CD4-positive, CD25-positive, alpha-beta regulatory T cell (primary cell): ENCODE measurements at regions not wholly inside any gene's neighbourhood (a gene's known extent, or its start where the extent isn't known, plus 50 kb on each side); places are given as distances from the start of the nearest gene placed in this dataset.
A peak's percentile ranks its signal among the peaks of the same experiment; 100 is the strongest.

Experiments
- ATAC-seq, 2 donors: fragments of 150-1000 bp; cut with Tn5 transposase; one replicate each; pipeline ENCODE4 v1.10.0; 2021; ENCODE audit warnings: low read depth in 2 of 2, moderate number of reproducible peaks in 2 of 2, moderate library complexity in 1 of 2
- DNase-seq, 3 donors: peaks; one replicate each; pipeline versions ENCODE4 v3.0.0 to v3.0.0-alpha.2; 2012 to 2022; ENCODE audit warnings: mixed read lengths in 1 of 3
- H3K27ac ChIP-seq: one replicate; pipeline ENCODE4 v1.7.0; 2013; ENCODE audit warnings: mild to moderate bottlenecking, low read length; ENCODE audit not compliant: insufficient read depth, poor library complexity, severe bottlenecking
- H3K27me3 ChIP-seq: one replicate; pipeline ENCODE4 v1.7.0; 2013; ENCODE audit warnings: low read length; ENCODE audit not compliant: control insufficient read depth, insufficient read depth
- H3K36me3 ChIP-seq: one replicate; pipeline ENCODE4 v1.7.0; 2013; ENCODE audit warnings: mild to moderate bottlenecking, low read length, moderate library complexity; ENCODE audit not compliant: control insufficient read depth, insufficient read depth
- H3K4me1 ChIP-seq: 2 replicates; pipeline ENCODE4 v1.7.0; 2013; ENCODE audit warnings: mild to moderate bottlenecking, low read length; ENCODE audit not compliant: insufficient read depth, control insufficient read depth, poor library complexity, severe bottlenecking
- H3K4me3 ChIP-seq: one replicate; pipeline ENCODE4 v1.7.0; 2013; ENCODE audit warnings: low read depth, mild to moderate bottlenecking, low read length, moderate library complexity
- H3K9me3 ChIP-seq, 2 experiments: 1 replicate in 1 of 2; 2 replicates in 1 of 2; pipeline ENCODE4 v1.7.0; 2013; ENCODE audit warnings: low read length in 2 of 2, mild to moderate bottlenecking in 1 of 2, moderate library complexity in 1 of 2; ENCODE audit not compliant: control insufficient read depth in 2 of 2
- H3K27ac Mint-ChIP-seq, 3 donors: one replicate each; pipeline ENCODE4 v1.8.0; 2020 to 2022; ENCODE audit warnings: mild to moderate bottlenecking in 3 of 3, mixed read lengths in 3 of 3, moderate library complexity in 2 of 3
- H3K27me3 Mint-ChIP-seq: one replicate; pipeline ENCODE4 v1.8.0; 2022; ENCODE audit warnings: mild to moderate bottlenecking, mixed read lengths
- H3K36me3 Mint-ChIP-seq: one replicate; pipeline ENCODE4 v1.8.0; 2020; ENCODE audit warnings: mixed read lengths
- H3K4me1 Mint-ChIP-seq, 4 donors: one replicate each; pipeline ENCODE4 v1.8.0; 2020 to 2022; ENCODE audit warnings: mixed read lengths in 4 of 4, mild to moderate bottlenecking in 1 of 4
- H3K4me3 Mint-ChIP-seq, 4 donors: one replicate each; pipeline ENCODE4 v1.8.0; 2020 to 2022; ENCODE audit warnings: mild to moderate bottlenecking in 4 of 4, mixed read lengths in 4 of 4, moderate library complexity in 3 of 4
- H3K9me3 Mint-ChIP-seq, 7 donors: one replicate each; pipeline ENCODE4 v1.8.0; 2020 to 2022; ENCODE audit warnings: mixed read lengths in 7 of 7, mild to moderate bottlenecking in 3 of 7, moderate library complexity in 2 of 7

DNA sequence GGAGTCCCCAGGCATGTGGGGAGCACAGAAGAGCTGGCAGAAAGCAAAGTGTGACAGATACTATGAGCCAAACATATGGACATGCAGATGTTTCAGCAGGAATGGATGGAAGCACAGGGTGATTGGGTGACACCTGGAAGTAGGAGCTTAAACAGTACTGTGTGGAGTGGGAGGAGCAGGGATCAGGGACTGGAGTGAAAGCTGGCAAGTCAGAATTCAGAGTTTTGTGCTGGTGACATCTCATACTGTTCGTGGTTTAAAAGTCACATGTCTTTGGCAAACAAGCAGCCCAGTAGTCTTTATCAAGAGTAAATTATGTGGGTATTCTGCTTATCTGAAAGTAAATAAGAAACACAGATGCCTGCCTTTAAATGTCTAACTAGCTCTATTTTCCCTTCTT is 408.2 kb downstream of the COG6 start:
- H3K27me3 ChIP-seq, result no peaks in the 10 kb centered on the region
- H3K9me3 ChIP-seq, result no peaks in the 10 kb centered on the region
- H3K36me3 Mint-ChIP-seq, result peaks cover 4% of the 10 kb centered on the region
- ATAC-seq (no peak), DNase-seq (no peak)
- H3K27ac ChIP-seq, result no peak overlapping the region
- no peak overlapping the region for H3K4me3 Mint-ChIP-seq
- H3K4me1 ChIP-seq, result peaks cover 11% of the 10 kb centered on the region
- H3K4me3 ChIP-seq, result no peak overlapping the region
- H3K27me3 Mint-ChIP-seq, result no peaks in the 10 kb centered on the region
- H3K9me3 Mint-ChIP-seq, result no peaks in the 10 kb centered on the region
- H3K4me1 Mint-ChIP-seq, result peaks cover 14 to 40% (median 20%) of the 10 kb centered on the region in 4 donors
- H3K36me3 ChIP-seq, result no peaks in the 10 kb centered on the region
- peak overlapping the region in 2 of 3 donors; percentile 0 to 78 for H3K27ac Mint-ChIP-seq

DNA sequence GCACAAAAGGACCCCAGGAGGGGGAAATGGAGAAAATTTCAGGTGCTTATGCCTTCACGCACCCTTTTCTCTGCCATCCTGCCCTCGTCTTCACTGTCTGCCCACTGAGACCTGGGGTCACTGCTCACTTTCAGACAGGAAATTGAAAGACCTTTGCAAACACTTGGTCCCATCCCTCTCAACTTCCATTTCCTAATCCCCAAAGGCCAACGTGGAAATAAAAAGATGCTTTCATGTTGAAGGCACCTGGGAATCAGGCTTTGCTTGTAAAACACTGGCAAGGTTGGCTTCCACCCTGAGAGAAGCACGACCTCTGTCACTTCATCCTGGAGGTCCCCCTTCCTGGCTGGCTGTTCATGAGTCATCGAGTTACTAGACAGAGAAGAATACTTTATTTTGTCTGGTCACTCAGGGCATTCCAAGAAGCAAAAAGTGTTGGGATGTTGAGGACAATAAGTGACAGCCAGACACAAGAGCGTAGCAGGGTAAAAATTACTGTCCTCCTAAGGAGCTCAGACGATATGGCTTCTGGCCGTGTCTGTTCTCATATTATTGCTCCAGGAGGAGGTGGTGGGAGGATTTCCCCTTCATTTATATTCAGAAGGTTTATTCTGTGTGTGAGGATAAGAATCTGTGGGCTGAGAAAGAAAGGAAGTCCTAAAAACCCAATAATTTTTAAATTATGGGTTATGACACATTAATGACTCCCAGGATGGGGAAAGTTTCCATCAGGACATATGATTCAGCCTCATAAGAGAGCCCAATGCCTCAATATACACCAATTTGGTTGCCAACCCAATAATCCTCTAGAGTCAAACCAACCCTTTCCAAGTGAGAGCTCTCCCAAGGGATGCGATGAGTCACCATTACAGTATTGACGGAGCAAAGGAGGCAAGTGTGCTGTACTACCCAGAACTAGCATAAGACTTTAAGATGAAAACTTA is 409.0 kb downstream of the COG6 start:
- Histone ChIP-seq H3K4me1 (peaks cover 16% of the 10 kb centered on the region), H3K27ac (no peak overlapping the region), H3K27me3 (no peaks in the 10 kb centered on the region), H3K36me3 (no peaks in the 10 kb centered on the region), H3K9me3 (no peaks in the 10 kb centered on the region), H3K4me3 (no peak overlapping the region)
- ATAC-seq (no peak), DNase-seq (no peak)
- no peaks in the 10 kb centered on the region for H3K27me3 Mint-ChIP-seq
- H3K4me3 Mint-ChIP-seq, result no peak overlapping the region
- peaks cover 2% of the 10 kb centered on the region for H3K36me3 Mint-ChIP-seq
- no peaks in the 10 kb centered on the region for H3K9me3 Mint-ChIP-seq
- H3K4me1 Mint-ChIP-seq, result peaks cover 17 to 38% (median 18%) of the 10 kb centered on the region in 4 donors
- peak overlapping the region in 1 of 3 donors; percentile 78 for H3K27ac Mint-ChIP-seq

- H3K27me3 Mint-ChIP-seq, result no peaks in the 10 kb centered on the region
- ATAC-seq, result peak; percentile 87 to 88
- no peaks in the 10 kb centered on the region for H3K36me3 ChIP-seq
- peak overlapping the region in 3 of 4 donors; percentile 3 to 79 (median 69) for H3K4me3 Mint-ChIP-seq
- H3K9me3 ChIP-seq, result no peaks in the 10 kb centered on the region
- no peaks in the 10 kb centered on the region for H3K36me3 Mint-ChIP-seq
- peaks cover 15 to 42% (median 30%) of the 10 kb centered on the region in 4 donors for H3K4me1 Mint-ChIP-seq
- H3K27ac ChIP-seq, result peak overlapping the region; percentile 7
- H3K9me3 Mint-ChIP-seq, result no peaks in the 10 kb centered on the region
- peak overlapping the region; percentile 79 to 96 (median 89) for H3K27ac Mint-ChIP-seq
- no peaks in the 10 kb centered on the region for H3K27me3 ChIP-seq
- peak overlapping the region; percentile 49 for H3K4me3 ChIP-seq
- peak; percentile 55 to 81 (median 69) for DNase-seq
- H3K4me1 ChIP-seq, result peaks cover 17% of the 10 kb centered on the region
Measured at GRCh38 chr13:40069173-40070044, 413.9 kb downstream of the COG6 start.

- Mint-ChIP-seq H3K4me1 (peaks cover 7 to 39% (median 27%) of the 10 kb centered on the region in 4 donors), H3K27ac (peak overlapping the region in 2 of 3 donors; percentile 71 to 89), H3K27me3 (no peaks in the 10 kb centered on the region), H3K9me3 (no peaks in the 10 kb centered on the region), H3K36me3 (no peaks in the 10 kb centered on the region), H3K4me3 (peak overlapping the region in 1 of 4 donors; percentile 56)
- no peak overlapping the region for H3K27ac ChIP-seq
- H3K9me3 ChIP-seq, result no peaks in the 10 kb centered on the region
- ATAC-seq (no peak), DNase-seq (no peak)
- H3K36me3 ChIP-seq, result no peaks in the 10 kb centered on the region
- no peak overlapping the region for H3K4me3 ChIP-seq
- peaks cover 17% of the 10 kb centered on the region for H3K4me1 ChIP-seq
- no peaks in the 10 kb centered on the region for H3K27me3 ChIP-seq
Measured at GRCh38 chr13:40070357-40070756, 414.9 kb downstream of the COG6 start.

DNA sequence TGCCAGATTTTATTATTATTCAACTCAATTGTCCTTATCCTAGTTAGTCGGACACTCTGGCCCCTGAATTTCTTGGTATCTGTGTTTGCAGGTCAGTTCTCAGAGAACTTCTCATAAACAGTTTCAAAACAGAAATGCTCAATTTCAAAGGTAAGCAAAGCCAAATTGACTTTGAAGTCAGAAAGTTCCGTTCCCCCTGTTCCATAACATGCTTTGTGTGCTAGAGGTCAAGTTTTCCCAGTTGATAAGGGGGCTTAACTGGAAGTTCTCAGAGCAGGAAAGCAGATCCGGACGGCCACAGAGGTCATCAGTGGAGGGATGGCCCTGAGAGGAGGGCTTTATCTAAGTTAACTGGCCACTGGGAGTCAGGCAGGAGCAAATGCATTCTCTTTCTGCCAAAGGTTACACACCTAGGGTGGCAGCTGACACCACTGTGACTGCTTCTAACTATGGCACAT is 417.2 kb downstream of the COG6 start:
- H3K36me3 ChIP-seq, result no peaks in the 10 kb centered on the region
- no peak overlapping the region for H3K27ac Mint-ChIP-seq
- no peak for ATAC-seq
- H3K36me3 Mint-ChIP-seq, result no peaks in the 10 kb centered on the region
- no peak overlapping the region for H3K4me3 ChIP-seq
- no peaks in the 10 kb centered on the region for H3K27me3 ChIP-seq
- no peak for DNase-seq
- H3K4me1 ChIP-seq, result peaks cover 17% of the 10 kb centered on the region
- H3K4me3 Mint-ChIP-seq, result no peak overlapping the region
- H3K27ac ChIP-seq, result no peak overlapping the region
- H3K4me1 Mint-ChIP-seq, result peaks cover 7 to 40% (median 33%) of the 10 kb centered on the region in 4 donors
- no peaks in the 10 kb centered on the region for H3K9me3 Mint-ChIP-seq
- H3K27me3 Mint-ChIP-seq, result no peaks in the 10 kb centered on the region
- no peaks in the 10 kb centered on the region for H3K9me3 ChIP-seq

- Histone ChIP-seq H3K4me1 (peaks cover 13% of the 10 kb centered on the region), H3K9me3 (no peaks in the 10 kb centered on the region), H3K4me3 (no peak overlapping the region), H3K27me3 (no peaks in the 10 kb centered on the region), H3K27ac (no peak overlapping the region), H3K36me3 (no peaks in the 10 kb centered on the region)
- no peak for DNase-seq
- H3K27ac Mint-ChIP-seq, result peak overlapping the region in 1 of 3 donors; percentile 45
- peaks cover 0 to 1% (median 0%) of the 10 kb centered on the region in 7 donors for H3K9me3 Mint-ChIP-seq
- H3K4me1 Mint-ChIP-seq, result peaks cover 3 to 40% (median 26%) of the 10 kb centered on the region in 4 donors
- no peaks in the 10 kb centered on the region for H3K36me3 Mint-ChIP-seq
- H3K4me3 Mint-ChIP-seq, result no peak overlapping the region
- ATAC-seq, result no peak
- H3K27me3 Mint-ChIP-seq, result no peaks in the 10 kb centered on the region
Measured at GRCh38 chr13:40074338-40074737, 418.9 kb downstream of the COG6 start.

DNA sequence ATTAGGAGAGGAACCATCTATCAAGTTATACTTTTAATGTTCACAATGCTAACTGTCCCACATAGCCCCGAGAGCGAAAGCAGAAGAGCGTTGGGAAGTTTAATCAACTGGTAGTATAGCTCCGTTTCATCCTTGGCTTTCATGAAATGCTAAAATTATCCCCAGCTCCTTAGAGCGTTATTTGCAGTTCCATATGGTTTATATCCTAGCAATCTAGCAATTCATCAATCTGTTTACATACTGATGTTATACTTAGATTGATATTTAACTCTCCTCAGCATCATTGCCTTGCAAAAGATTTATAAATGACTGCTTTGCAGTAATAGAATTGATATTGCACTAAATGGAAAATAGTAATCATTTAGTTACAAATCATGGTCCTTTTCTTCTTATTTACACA is 419.8 kb downstream of the COG6 start:
- H3K9me3 Mint-ChIP-seq, result peaks cover 0 to 1% (median 0%) of the 10 kb centered on the region in 7 donors
- Histone ChIP-seq H3K36me3 (no peaks in the 10 kb centered on the region), H3K27me3 (no peaks in the 10 kb centered on the region), H3K27ac (no peak overlapping the region), H3K4me3 (no peak overlapping the region), H3K9me3 (no peaks in the 10 kb centered on the region), H3K4me1 (peaks cover 4% of the 10 kb centered on the region)
- no peaks in the 10 kb centered on the region for H3K27me3 Mint-ChIP-seq
- ATAC-seq (no peak), DNase-seq (no peak)
- H3K27ac Mint-ChIP-seq, result peak overlapping the region in 2 of 3 donors; percentile 29 to 55
- no peaks in the 10 kb centered on the region for H3K36me3 Mint-ChIP-seq
- peak overlapping the region in 1 of 4 donors; percentile 4 for H3K4me3 Mint-ChIP-seq
- H3K4me1 Mint-ChIP-seq, result peaks cover 0 to 31% (median 21%) of the 10 kb centered on the region in 4 donors
